ENCODE measurements at regions not wholly inside any gene's neighbourhood (a gene's known extent, or its start where the extent isn't known, plus 50 kb on each side); places are given as distances from the start of the nearest gene placed in this dataset.
A peak's percentile ranks its signal among the peaks of the same experiment; 100 is the strongest.

- no peak for TF ChIP-seq ZNF764 (CRISPR knock-in tag; IDR thresholded peaks at IDR 0.05; ENCODE audit: low read depth)
Measured at GRCh38 chr4:173698557-173699262, 168.7 kb upstream of the HAND2 start (continued).

- Histone ChIP-seq H3K36me3 (ENCODE audit: control insufficient read depth, insufficient read depth, low read length) (no peaks in the 10 kb centered on the region), H3K4me1 (replicated peaks in 1 of 2; ENCODE audit: control insufficient read depth in 2 of 2, insufficient read depth in 2 of 2, low read length in 2 of 2) (no peaks in the 10 kb centered on the region; a peak in 1 of 5 replicates), H3K27ac (ENCODE audit: extremely low read depth, low read depth, low read length) (no peak overlapping the region), H3K79me2 (ENCODE audit: control insufficient read depth, insufficient read depth, low read length) (no peaks in the 10 kb centered on the region), H3K9me3 (replicated peaks; ENCODE audit: control insufficient read depth, insufficient read depth, low read depth, low read length) (no peaks in the 10 kb centered on the region), H3K9ac (ENCODE audit: insufficient read depth in 1 of 2, low read depth in 2 of 2, low read length in 2 of 2) (no peak overlapping the region), H3K4me2 (ENCODE audit: insufficient read depth, low read length) (no peak overlapping the region), H4K20me1 (replicated peaks; ENCODE audit: control insufficient read depth, insufficient read depth, low read length) (no peaks in the 10 kb centered on the region; the same call in 1 of the 2 replicates), H2AFZ (ENCODE audit: low read depth, low read length) (no peak overlapping the region), H3K9me1 (ENCODE audit: control insufficient read depth, insufficient read depth, low read length) (no peaks in the 10 kb centered on the region), H3K27me3 (ENCODE audit: control insufficient read depth in 2 of 2, insufficient read depth in 2 of 2, low read length in 2 of 2) (no peaks in the 10 kb centered on the region), H3K4me3 (no peak overlapping the region)
- 25% methylated on average over 4 of the region's 4 CpGs for WGBS (ENCODE audit: insufficient coverage, low coverage, missing lambda C conversion rate)
- in situ Hi-C loops (cut with MboI): no loop called here
- CTCF ChIA-PET (ENCODE audit: low intra/inter-chr PET ratio): no interaction called here
- no peak for DNase-seq (ENCODE audit: extremely low read depth in 1 of 4, low spot score in 3 of 4)
- BruUV-seq (replicated peaks): no TSS peak
- POLR2A ChIA-PET: no interaction called here
- intact Hi-C loops (cut with micrococcal nuclease): no loop called here
- peak; percentile 63 for TF ChIP-seq ZKSCAN1 (IDR thresholded peaks at IDR 0.05; ENCODE audit: low read depth, low read length)
- no peak for TF ChIP-seq NR2C2 (CRISPR knock-in tag; IDR thresholded peaks at IDR 0.05)
- TF ChIP-seq NR2C2 (tag; IDR thresholded peaks at IDR 0.05): no peak
- FAIRE-seq: no peak
- no peak for ATAC-seq
Measured at GRCh38 chr4:173697840-173698239, 167.8 kb upstream of the HAND2 start.

- whole genome bisulfite sequencing (ENCODE audit: insufficient coverage, low coverage, missing lambda C conversion rate): 26% methylated on average over 1 of the region's 1 CpG
- Histone ChIP-seq H3K27me3 (ENCODE audit: control insufficient read depth in 2 of 2, insufficient read depth in 2 of 2, low read length in 2 of 2) (no peaks in the 10 kb centered on the region), H3K9ac (ENCODE audit: insufficient read depth in 1 of 2, low read depth in 2 of 2, low read length in 2 of 2) (no peak overlapping the region), H4K20me1 (replicated peaks; ENCODE audit: control insufficient read depth, insufficient read depth, low read length) (no peaks in the 10 kb centered on the region; the same call in 1 of the 2 replicates), H2AFZ (ENCODE audit: low read depth, low read length) (no peak overlapping the region), H3K79me2 (ENCODE audit: control insufficient read depth, insufficient read depth, low read length) (no peaks in the 10 kb centered on the region), H3K4me1 (replicated peaks in 1 of 2; ENCODE audit: control insufficient read depth in 2 of 2, insufficient read depth in 2 of 2, low read length in 2 of 2) (no peaks in the 10 kb centered on the region; a peak in 1 of 5 replicates), H3K4me2 (ENCODE audit: insufficient read depth, low read length) (no peak overlapping the region), H3K9me3 (replicated peaks; ENCODE audit: control insufficient read depth, insufficient read depth, low read depth, low read length) (no peaks in the 10 kb centered on the region), H3K9me1 (ENCODE audit: control insufficient read depth, insufficient read depth, low read length) (no peaks in the 10 kb centered on the region), H3K36me3 (ENCODE audit: control insufficient read depth, insufficient read depth, low read length) (no peaks in the 10 kb centered on the region), H3K27ac (ENCODE audit: extremely low read depth, low read depth, low read length) (no peak overlapping the region), H3K4me3 (no peak overlapping the region)
- DNase-seq (ENCODE audit: extremely low read depth in 1 of 4, low spot score in 3 of 4) (no peak), FAIRE-seq (no peak), ATAC-seq (no peak)
- TF ChIP-seq CAMTA2 (CRISPR knock-in tag; conservative IDR thresholded peaks at IDR 0.05) (no peak), FOXK2 (conservative IDR thresholded peaks at IDR 0.05 in 1 of 2, IDR thresholded peaks at IDR 0.05 in 1 of 2; ENCODE audit: low read depth in 2 of 2) (no peak), DEAF1 (CRISPR knock-in tag; IDR thresholded peaks at IDR 0.05) (no peak), ZNF780A (CRISPR knock-in tag; IDR thresholded peaks at IDR 0.05) (no peak), KAT7 (CRISPR knock-in tag; IDR thresholded peaks at IDR 0.05; ENCODE audit: borderline replicate concordance) (no peak)
- CTCF ChIA-PET (ENCODE audit: low intra/inter-chr PET ratio): no interaction called here
- no TSS peak for BruUV-seq (replicated peaks)
- in situ Hi-C loops (cut with MboI) (no loop called here), intact Hi-C loops (cut with micrococcal nuclease) (no loop called here)
- POLR2A ChIA-PET: no interaction called here
Measured at GRCh38 chr4:173696551-173696950, 166.5 kb upstream of the HAND2 start.

Data from K562 (cell line).